Erythroblast (primary cell): ENCODE measurements at regions not wholly inside any gene's neighbourhood (a gene's known extent, or its start where the extent isn't known, plus 50 kb on each side); places are given as distances from the start of the nearest gene placed in this dataset.

ENCODE experiments used
- GATA1 ChIP-seq: IDR thresholded peaks from 2 replicates; pipeline ENCODE4 v1.6.1; 2011; ENCODE audit warnings: low read depth, mild to moderate bottlenecking, control low read depth, low read length, moderate library complexity
- POLR2A ChIP-seq: IDR thresholded peaks from 2 replicates; pipeline ENCODE4 v1.6.1; 2011; ENCODE audit warnings: mild to moderate bottlenecking, low read length

DNA sequence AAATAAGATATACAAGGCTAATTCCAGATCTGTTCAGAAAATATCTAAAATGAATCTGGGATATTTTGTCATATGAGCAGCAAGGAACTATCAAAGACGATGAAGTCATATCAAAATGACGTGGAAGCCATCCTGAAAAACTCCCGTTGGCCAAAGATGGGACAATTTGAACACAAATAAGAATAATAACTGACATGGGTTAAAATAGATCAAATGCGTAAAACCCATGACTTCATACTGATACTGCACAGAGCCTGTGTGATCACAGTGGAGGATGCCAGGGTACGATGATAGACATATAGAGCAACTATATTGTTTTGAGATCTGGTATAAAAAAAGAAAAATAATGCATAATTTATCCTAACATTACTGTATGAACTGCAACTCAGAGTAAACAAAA lies 51.0 kb upstream of the PIP5K1B start:
- no peak for TF ChIP-seq POLR2A
- TF ChIP-seq GATA1 = no peak
